Endodermal cell (in vitro differentiated cells): ENCODE measurements at regions not wholly inside any gene's neighbourhood (a gene's known extent, or its start where the extent isn't known, plus 50 kb on each side); places are given as distances from the start of the nearest gene placed in this dataset.
"Not testable (repeated sequence)": the region's sequence is repeated elsewhere in the genome, so short reads cannot be mapped to it uniquely, and the experiment has no call there.

ENCODE experiments used
- DNase-seq: peaks from one replicate; pipeline ENCODE4 v3.0.0-alpha.2; 2017
- H3K27ac ChIP-seq: 2 replicates; pipeline ENCODE4 v1.5.1; 2013; ENCODE audit warnings: mild to moderate bottlenecking, low read depth, low read length, moderate library complexity
- H3K27me3 ChIP-seq: 2 replicates; pipeline ENCODE4 v1.6.1; 2013; ENCODE audit warnings: mild to moderate bottlenecking, low read length, moderate library complexity; ENCODE audit not compliant: insufficient read depth, control insufficient read depth, poor library complexity, severe bottlenecking
- H3K36me3 ChIP-seq: 2 replicates; pipeline ENCODE4 v1.7.0; 2013; ENCODE audit warnings: mild to moderate bottlenecking, low read length, moderate library complexity; ENCODE audit not compliant: control insufficient read depth, insufficient read depth
- H3K4me1 ChIP-seq: one replicate; pipeline ENCODE4 v1.7.0; 2013; ENCODE audit warnings: low read length; ENCODE audit not compliant: control insufficient read depth, insufficient read depth
- H3K4me3 ChIP-seq: 2 replicates; pipeline ENCODE4 v1.5.1; 2013; ENCODE audit warnings: mild to moderate bottlenecking, low read length, moderate library complexity
- H3K9ac ChIP-seq: 2 replicates; pipeline ENCODE4 v1.6.1; 2013; ENCODE audit warnings: mild to moderate bottlenecking, low read length, moderate library complexity; ENCODE audit not compliant: poor library complexity, severe bottlenecking; ENCODE audit errors: extremely low read depth
- H3K9me3 ChIP-seq: 2 replicates; pipeline ENCODE4 v1.6.1; 2013; ENCODE audit warnings: mild to moderate bottlenecking, low read length, moderate library complexity; ENCODE audit not compliant: control insufficient read depth
- H3K27ac Mint-ChIP-seq: 2 replicates; pipeline ENCODE4 v1.8.0; 2020; ENCODE audit warnings: mixed read lengths
- H3K27me3 Mint-ChIP-seq: 2 replicates; pipeline ENCODE4 v1.8.0; 2021; ENCODE audit warnings: mild to moderate bottlenecking, mixed read lengths; ENCODE audit not compliant: insufficient read depth
- H3K36me3 Mint-ChIP-seq: 2 replicates; pipeline ENCODE4 v1.8.0; 2020; ENCODE audit warnings: low read depth, mixed read lengths
- H3K4me1 Mint-ChIP-seq: 2 replicates; pipeline ENCODE4 v1.8.0; 2020; ENCODE audit warnings: mixed read lengths
- H3K4me3 Mint-ChIP-seq: 2 replicates; pipeline ENCODE4 v1.8.0; 2020; ENCODE audit warnings: mild to moderate bottlenecking, moderate library complexity, mixed read lengths
- H3K9me3 Mint-ChIP-seq: 2 replicates; pipeline ENCODE4 v1.8.0; 2020; ENCODE audit warnings: mild to moderate bottlenecking, mixed read lengths
- CTCF ChIP-seq: fragments of 200-600 bp; sonication (generic); conservative IDR thresholded peaks from 2 replicates; pipeline ENCODE4 v1.5.0; 2021; ENCODE audit warnings: antibody characterized with exemption, mild to moderate bottlenecking
- WGBS, 2 experiments: methylation state at CpG; one replicate each; pipeline versions ENCODE4 v1.1.5 to v1.1.7; 2013; ENCODE audit warnings: missing lambda C conversion rate in 2 of 2, mixed read lengths in 1 of 2; ENCODE audit not compliant: insufficient coverage in 1 of 2, insufficient read length in 1 of 2; 5-methylcytosine and 5-hydroxymethylcytosine counted together

GRCh38 chr1:121447280-121447923, 262.6 kb downstream of the SRGAP2C start:
- H3K9ac ChIP-seq, H3K36me3 Mint-ChIP-seq, H3K4me1 ChIP-seq, H3K27ac Mint-ChIP-seq, H3K27ac ChIP-seq, DNase-seq, H3K4me3 Mint-ChIP-seq, H3K36me3 ChIP-seq, H3K4me3 ChIP-seq, H3K27me3 ChIP-seq, H3K4me1 Mint-ChIP-seq, H3K27me3 Mint-ChIP-seq, H3K9me3 Mint-ChIP-seq, H3K9me3 ChIP-seq: not testable (repeated sequence)
- WGBS, 2 experiments: 20% methylated on average over 1 of the region's 1 CpG; no CpG with 5 or more reads in 1 of the 2 experiments
- TF ChIP-seq CTCF: peak; percentile 72

- DNase-seq, H3K27me3 Mint-ChIP-seq, H3K36me3 ChIP-seq, H3K4me3 Mint-ChIP-seq, H3K9ac ChIP-seq, H3K27me3 ChIP-seq, H3K4me1 Mint-ChIP-seq, H3K4me1 ChIP-seq, H3K27ac Mint-ChIP-seq, H3K27ac ChIP-seq, H3K9me3 ChIP-seq, H3K4me3 ChIP-seq, H3K9me3 Mint-ChIP-seq, H3K36me3 Mint-ChIP-seq: not testable (repeated sequence)
- WGBS, 2 experiments: 76% methylated on average over 3 of the region's 3 CpGs; no CpG with 5 or more reads in 1 of the 2 experiments
These were observed 263.3 kb downstream of the SRGAP2C start for GRCh38 chr1:121448064-121448463.

- Mint-ChIP-seq H3K4me1 (peaks cover 6% of the 10 kb centered on the region), H3K36me3 (no peaks in the 10 kb centered on the region), H3K4me3 (no peak overlapping the region), H3K9me3 (no peaks in the 10 kb centered on the region), H3K27ac (no peak overlapping the region), H3K27me3 (peaks cover 2% of the 10 kb centered on the region)
- H3K36me3 ChIP-seq: no peaks in the 10 kb centered on the region
- H3K4me1 ChIP-seq: no peaks in the 10 kb centered on the region
- DNase-seq: no peak
- H3K27ac ChIP-seq: no peak overlapping the region
- no peak overlapping the region for H3K9ac ChIP-seq
- TF ChIP-seq CTCF: no peak
- H3K27me3 ChIP-seq: no peaks in the 10 kb centered on the region
- no peak overlapping the region for H3K4me3 ChIP-seq
- 100% methylated on average over 1 of the region's 2 CpGs; no CpG with 5 or more reads in 1 of the 2 experiments for WGBS, 2 experiments
- no peaks in the 10 kb centered on the region for H3K9me3 ChIP-seq
These were observed 264.1 kb downstream of the SRGAP2C start for GRCh38 chr1:121448851-121449250.

- no peak for DNase-seq
- no peak overlapping the region for H3K9ac ChIP-seq
- Mint-ChIP-seq H3K9me3 (no peaks in the 10 kb centered on the region), H3K36me3 (no peaks in the 10 kb centered on the region), H3K27me3 (peaks cover 8% of the 10 kb centered on the region), H3K27ac (no peak overlapping the region), H3K4me1 (peaks cover 7% of the 10 kb centered on the region), H3K4me3 (no peak overlapping the region)
- no peak overlapping the region for H3K4me3 ChIP-seq
- TF ChIP-seq CTCF: no peak
- whole genome bisulfite sequencing, 2 experiments: 94 to 100% methylated on average over 1 of the region's 1 CpG
- H3K4me1 ChIP-seq: no peaks in the 10 kb centered on the region
- no peaks in the 10 kb centered on the region for H3K9me3 ChIP-seq
- H3K36me3 ChIP-seq: no peaks in the 10 kb centered on the region
- no peaks in the 10 kb centered on the region for H3K27me3 ChIP-seq
- H3K27ac ChIP-seq: no peak overlapping the region
These were observed 267.7 kb downstream of the SRGAP2C start for GRCh38 chr1:121452484-121452883.
